NCI-H526 treated with DMSO at 0.1 percent for 48 hours (cell line): ENCODE measurements at regions not wholly inside any gene's neighbourhood (a gene's known extent, or its start where the extent isn't known, plus 50 kb on each side); places are given as distances from the start of the nearest gene placed in this dataset.

ENCODE experiments used
- DNase-seq: peaks from one replicate; lab custom pipeline; 2025; lab: John Stamatoyannopoulos, UW

DNA sequence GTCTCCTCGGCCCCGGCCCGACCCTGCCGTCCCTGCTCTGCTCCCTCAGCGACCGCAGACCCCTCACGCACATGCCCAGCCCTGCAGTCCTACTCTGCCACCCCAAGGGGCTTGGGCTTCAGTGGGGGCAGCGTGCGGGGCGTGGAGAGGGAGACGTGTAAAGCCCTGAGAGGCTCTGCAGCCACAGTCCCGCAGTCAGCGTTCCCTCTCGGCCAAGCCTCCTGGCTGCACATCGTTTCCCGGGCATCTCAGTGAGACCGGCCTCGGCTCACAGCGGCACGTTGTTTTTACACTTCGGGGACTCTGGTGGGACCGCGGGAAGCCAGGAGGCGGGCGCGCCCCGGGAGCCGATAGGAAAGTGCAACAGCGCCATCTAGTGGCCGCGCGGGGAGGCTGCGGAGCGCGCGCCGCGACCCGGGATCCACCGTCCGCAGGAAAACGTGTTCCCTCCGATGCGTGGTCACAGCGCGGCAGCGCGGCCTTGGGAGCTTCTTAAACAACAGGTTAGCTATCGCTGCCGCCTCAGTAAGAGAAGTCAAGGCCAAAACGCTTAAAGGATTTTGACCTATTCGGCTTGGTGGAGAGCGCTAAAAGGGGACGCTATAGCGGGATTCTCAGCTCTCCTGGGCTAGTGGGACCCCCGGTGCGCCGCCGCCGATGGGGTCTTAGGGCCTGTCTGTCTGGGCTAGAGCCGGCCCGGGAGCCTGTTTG is 226.8 kb upstream of the IGF1R start:
- peak; percentile 21 for DNase-seq

GRCh38 chr15:98422130-98422478 is 226.2 kb upstream of the IGF1R start:
- DNase-seq: no peak

GRCh38 chr15:98425173-98425572 is 223.2 kb upstream of the IGF1R start:
- no peak for DNase-seq

DNA sequence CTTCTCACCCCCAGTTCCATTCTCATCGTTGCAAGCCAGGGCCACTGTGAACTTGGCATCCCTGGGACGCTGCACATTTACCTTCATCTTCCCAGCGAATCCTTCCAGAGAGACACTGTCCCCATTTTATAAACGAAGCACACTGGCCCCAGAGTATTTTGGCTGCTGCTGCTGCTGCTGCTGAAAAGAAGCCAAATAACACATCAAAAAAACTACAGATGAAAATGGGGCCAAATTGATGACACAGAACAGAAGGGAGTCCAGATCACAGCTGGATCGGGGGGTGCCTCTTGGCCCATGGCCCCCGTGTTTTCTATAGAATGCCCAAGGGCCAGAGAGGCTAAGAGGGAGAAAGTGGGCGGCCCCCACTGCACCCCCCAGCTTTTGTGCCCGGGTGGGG is 221.0 kb upstream of the IGF1R start:
- no peak for DNase-seq

DNA sequence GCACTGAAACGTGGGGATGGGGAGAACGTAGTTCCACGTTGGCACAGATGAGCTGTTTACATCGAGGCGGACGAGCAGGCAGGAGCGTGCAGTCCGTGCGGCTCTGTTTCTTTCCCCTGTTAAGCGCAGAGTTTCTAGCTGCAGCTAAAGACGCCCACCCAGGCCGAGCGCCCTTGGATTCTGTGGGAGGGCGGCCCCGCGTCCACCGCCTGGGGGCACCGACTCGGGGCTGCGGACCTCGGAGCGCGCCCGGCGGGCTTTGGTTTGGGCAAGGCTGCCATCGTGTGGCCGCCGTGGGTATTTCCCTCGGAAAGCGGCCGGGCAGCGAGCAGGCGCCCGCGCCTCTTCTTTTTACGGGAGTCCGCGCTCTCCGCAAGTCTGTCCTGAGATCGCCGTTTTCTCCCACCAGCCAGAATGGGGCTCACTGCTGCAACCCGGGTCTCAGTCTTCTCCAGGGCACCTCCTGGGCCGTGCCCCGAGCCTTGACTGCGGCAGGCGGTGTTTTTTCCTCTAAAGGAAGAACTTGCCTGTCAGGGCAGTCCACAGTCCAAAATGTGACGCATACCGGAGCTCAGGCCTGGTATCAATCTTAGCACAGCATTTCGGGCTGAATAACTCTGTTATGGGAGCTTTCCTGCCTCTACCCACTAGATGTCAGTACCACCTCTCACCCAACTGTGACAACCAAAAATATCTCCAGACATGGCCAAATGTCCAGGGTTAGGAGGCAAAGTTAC is 219.9 kb upstream of the IGF1R start:
- peak; percentile 30 for DNase-seq

DNA sequence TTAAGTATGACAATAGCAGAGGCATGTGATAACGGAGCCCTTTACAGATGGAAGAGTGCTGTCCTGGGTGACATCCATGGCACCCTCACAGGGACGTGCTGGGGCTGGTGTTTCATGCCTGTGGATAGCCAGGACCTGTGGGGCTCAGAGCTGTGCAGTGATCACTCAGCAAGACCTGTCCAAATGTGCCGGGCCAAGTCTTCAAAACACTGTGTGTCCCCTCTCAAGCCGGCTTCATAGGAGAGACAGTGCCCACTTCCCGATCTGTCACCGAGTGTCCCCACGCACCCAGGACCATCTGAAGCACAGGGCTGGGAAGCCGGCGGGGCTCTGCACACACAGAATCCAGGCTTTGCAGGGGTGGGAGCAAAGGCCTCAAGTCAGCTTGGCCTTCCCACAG is 217.2 kb upstream of the IGF1R start:
- no peak for DNase-seq

- no peak for DNase-seq
Observed at GRCh38 chr15:98433346-98433745, 215.0 kb upstream of the IGF1R start.

DNA sequence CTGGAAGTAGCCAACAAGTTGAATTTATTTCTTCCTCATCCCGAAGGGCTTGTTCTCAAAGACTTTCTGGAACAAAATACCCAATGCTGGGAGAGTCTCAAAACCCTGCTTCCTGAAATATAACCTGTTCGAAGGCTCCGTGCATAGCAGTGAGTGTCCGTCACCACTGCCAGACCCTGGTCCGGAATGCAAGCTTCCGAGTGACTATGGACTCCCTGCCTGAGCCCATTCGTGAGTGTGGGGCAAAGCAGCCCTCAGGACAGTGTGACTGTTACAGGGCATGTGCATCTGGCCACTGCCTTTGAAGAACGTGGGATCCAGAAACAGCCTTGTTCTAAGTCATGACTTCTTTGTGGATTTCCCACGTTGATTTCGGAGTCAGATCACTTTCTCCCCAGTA is 214.5 kb upstream of the IGF1R start:
- DNase-seq: no peak

GRCh38 chr15:98437752-98438151 is 210.6 kb upstream of the IGF1R start:
- no peak for DNase-seq

- DNase-seq: no peak
Observed at GRCh38 chr15:98438326-98438725, 210.0 kb upstream of the IGF1R start.

DNA sequence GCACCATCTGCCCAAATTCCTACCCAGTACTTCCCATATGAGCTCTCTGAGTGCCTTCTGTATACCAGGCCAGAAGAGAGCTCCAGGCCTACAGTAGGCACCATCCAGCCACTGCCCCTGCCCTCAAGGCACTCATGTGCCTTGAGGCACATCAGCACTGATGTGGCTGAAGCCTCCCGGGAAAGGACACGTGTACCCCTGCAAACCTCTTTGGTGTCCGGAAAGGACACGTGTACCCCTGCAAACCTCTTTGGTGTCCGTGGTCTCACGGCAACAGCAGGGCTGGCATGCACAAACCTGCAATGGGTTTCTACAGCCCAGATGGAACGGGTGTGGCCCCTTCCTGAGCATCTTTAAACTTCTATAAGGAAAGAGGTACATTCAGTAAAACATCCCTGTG is 209.4 kb upstream of the IGF1R start:
- no peak for DNase-seq

- no peak for DNase-seq
Observed at GRCh38 chr15:98439523-98439942, 208.8 kb upstream of the IGF1R start.

- DNase-seq: peak; percentile 27
Observed at GRCh38 chr15:98440917-98441316, 207.4 kb upstream of the IGF1R start.

- no peak for DNase-seq
Observed at GRCh38 chr15:98441599-98441998, 206.7 kb upstream of the IGF1R start.

DNA sequence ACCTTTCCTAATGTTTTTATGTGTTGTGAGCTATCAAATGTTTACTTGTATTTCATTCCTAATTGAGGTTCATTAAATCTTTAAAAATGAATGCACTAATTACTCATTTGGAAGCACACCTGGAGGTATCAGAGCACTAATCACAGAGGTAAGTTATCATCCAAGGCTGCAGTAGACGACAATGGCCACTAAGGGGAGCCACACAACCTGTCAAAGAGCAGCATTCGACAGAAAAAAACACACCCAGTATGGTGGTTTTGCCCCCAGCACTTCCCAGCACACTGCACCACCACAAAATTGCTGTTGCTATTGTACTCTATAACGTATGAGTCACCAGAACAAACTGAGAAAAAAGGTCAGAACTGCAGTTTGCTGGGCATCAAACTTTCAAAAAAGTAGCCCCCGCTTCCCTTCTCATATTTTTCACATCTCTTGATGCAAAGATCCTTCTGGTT is 205.9 kb upstream of the IGF1R start:
- DNase-seq: peak; percentile 32

DNA sequence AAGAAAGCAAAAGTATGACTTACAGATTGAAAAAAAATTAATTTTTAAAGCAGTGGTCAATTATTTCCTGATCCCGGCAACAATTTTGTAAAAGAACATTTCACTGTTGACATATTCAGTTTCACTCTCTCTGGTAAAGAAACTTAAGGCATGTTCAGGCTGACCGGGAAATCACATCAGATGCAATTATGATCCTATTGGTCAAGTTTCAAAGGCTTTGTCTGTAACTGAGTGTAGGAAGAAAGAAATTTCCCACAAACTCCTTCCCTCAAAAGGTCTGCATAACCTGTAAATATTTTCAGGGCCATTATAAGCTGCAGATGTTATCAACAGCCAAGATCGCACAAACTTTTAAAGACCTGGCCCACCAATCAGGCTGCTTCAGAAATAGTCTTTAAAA is 205.4 kb upstream of the IGF1R start:
- no peak for DNase-seq

DNA sequence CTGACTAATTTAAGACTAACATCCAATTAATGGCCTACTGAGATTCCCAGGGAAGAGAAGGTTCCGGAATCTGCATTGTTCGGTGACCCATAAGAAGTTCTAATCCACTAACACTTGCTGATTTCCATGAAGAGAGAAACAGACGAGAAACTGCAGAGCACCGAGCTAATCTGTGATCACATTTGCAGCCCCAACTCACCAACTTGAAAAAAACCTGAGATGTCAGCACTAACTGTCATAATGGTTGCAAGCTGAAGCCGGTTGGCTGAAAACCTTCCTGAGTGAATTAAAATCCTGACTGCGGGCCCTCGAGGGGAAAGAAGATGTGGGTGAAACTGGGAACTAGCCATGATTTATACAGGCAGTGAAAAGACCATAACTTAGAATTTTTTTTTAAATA is 204.8 kb upstream of the IGF1R start:
- DNase-seq: no peak

DNA sequence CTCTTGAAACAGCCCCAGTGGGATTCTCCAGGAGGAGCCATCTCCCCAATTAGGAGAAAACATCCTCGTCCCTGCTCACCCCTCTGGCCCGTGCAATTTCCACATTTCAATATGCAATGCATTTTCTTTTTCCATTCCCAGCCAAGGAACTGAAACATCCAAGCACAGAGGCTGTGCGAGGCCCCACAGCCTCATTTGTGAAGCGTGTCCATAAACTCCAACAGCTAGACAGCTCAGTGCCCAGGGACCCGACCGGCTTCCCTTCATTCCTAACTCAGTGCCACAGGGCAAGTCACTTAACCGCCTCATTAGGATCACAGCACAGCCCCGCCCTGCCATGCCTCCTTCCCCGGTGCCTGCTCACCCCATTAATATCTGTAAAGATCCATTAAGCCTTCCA is 204.2 kb upstream of the IGF1R start:
- DNase-seq: no peak

DNA sequence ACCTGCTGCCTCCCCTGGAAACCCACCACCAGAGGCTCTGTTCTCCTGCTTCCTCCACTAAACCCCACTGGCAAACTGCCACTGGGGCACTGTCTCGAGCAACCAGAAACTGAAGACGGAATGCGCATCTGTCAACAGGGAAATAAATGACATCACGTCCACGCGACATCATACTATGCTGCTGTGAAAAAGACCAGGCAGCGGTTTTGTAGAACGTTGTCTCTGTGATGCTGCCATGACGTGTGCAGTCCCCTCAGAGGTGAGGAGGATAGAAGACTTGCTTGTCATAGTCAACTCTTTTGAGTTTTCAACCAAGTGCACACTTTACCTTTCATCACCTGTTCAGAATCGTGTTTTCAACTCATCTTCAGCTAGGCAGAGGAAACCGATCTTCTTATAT is 203.0 kb upstream of the IGF1R start:
- no peak for DNase-seq

DNA sequence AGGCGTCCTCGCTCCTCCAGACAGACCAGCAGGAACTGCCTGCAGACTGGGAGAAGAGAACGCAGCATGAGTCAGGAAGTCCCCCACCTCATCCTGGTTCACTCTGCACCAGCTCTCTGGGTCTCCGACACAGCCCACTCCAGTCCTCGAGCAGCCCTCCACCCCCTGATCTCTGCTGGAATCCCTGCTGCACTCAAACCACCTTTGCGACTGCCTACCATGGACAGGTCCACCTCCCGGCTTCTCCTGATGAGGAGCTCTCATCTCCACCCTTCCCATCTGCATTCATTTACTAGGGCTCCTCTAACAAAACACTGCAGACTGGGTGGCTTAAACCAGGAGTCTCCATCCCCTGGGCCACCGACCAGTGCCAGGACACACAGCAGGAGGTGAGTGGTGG is 202.3 kb upstream of the IGF1R start:
- DNase-seq: no peak

DNA sequence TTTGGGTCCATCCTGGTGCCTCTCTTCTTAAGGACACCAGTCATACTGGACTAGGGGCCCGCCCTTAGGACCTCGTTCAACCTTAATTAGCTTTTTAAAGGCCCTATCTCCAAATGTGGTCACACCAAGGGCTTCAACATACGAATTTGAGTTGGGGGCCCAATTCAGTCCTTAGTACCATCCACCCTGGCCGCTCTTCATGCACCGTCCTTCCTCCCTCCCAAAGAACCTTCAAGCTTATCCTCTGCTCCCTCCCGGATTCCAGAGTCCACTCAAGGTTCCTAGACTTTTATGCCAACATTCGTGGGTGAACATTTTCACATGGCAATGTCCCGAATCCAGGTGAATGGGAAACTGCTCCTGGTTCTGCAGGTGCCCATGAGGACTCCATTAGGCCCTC is 201.3 kb upstream of the IGF1R start:
- DNase-seq: no peak

DNA sequence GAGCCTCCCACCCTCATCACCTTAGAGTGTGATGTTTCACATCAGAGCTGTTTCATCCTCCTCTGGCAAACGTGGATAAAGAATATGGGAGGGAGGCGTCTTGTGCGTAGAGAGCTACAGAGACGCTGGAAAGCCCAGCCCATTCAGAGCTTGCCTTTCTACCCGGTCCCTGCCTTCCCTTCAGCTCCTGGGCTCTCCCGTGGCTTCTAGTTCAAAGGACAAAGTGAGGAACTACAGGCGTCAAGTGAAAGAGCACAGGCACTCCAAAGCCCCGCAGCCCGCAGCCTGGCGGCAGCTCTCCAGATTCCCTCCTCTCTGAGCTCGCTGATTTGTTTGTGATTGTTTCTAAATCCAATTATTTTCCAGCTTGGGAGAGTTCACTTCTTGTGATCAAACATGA is 197.1 kb upstream of the IGF1R start:
- no peak for DNase-seq

DNA sequence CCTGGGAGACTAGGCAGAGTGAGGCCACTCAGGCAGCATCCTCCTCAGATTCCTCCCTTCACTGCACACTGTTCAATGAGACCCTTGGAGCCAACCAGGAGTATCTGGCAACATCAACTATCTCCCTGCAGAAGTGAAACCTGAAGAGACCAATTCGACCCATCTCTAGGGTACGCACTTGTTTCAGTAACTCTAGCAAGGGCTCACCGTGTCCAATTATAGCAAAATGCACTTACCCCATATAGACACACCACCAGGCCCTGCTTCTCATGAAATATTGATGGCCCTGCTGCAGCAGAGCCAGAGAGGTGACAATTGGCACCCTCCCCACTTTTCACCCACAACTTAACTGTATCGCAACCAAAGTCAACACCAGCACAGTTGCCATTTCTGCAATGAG is 196.1 kb upstream of the IGF1R start:
- no peak for DNase-seq

GRCh38 chr15:98455904-98456303 is 192.4 kb upstream of the IGF1R start:
- no peak for DNase-seq
